Right lobe of liver (tissue), 4 donors: ENCODE measurements at regions not wholly inside any gene's neighbourhood (a gene's known extent, or its start where the extent isn't known, plus 50 kb on each side); places are given as distances from the start of the nearest gene placed in this dataset.

ENCODE experiments used
- CTCF ChIP-seq, 4 donors: fragments of 200-600 bp in 3 of 4; fragments of 450-650 bp in 1 of 4; IDR thresholded peaks; one replicate each; pipeline versions ENCODE4 v1.5.1 to v1.8.0; 2016 to 2022; ENCODE audit warnings: antibody characterized with exemption in 4 of 4, mild to moderate bottlenecking in 2 of 4
- POLR2A ChIP-seq: fragments of 450-650 bp; IDR thresholded peaks from one replicate; pipeline ENCODE4 v1.6.1; 2017; ENCODE audit warnings: antibody characterized with exemption, mild to moderate bottlenecking
- donor health status: DM: no; HTN: no; CAD: no.
- donor health status: DM: no; HTN: no; CAD: no.
- donor health status: DM: no; HTN: yes; CAD: no.

- no peak for TF ChIP-seq POLR2A
- TF ChIP-seq CTCF (IDR thresholded peaks at IDR 0.05): no peak
These were observed 305.8 kb upstream of the KCND2 start for GRCh38 chr7:119967221-119967620.
